GM10248 (cell line): ENCODE measurements at regions not wholly inside any gene's neighbourhood (a gene's known extent, or its start where the extent isn't known, plus 50 kb on each side); places are given as distances from the start of the nearest gene placed in this dataset.

Source experiments
- CTCF ChIA-PET: fragments of 300-600 bp; sonication (Branson Sonifier 250); formaldehyde crosslinking; extraction: SDS; loops from one replicate; lab custom pipeline; 2021; ENCODE audit warnings: antibody characterized with exemption; lab: Yijun Ruan, JAX
- POLR2A ChIA-PET: fragments of 350-650 bp; sonication (Branson Sonifier 250); formaldehyde crosslinking; extraction: SDS; loops from one replicate; lab custom pipeline; 2020; ENCODE audit warnings: antibody characterized with exemption; lab: Yijun Ruan, JAX
- DNase-seq: peaks from one replicate; pipeline ENCODE4 v3.0.0; 2012; ENCODE audit errors: extremely low spot score
- CTCF ChIP-seq: IDR thresholded peaks from 2 replicates; pipeline ENCODE4 v1.5.1; 2012; ENCODE audit warnings: mild to moderate bottlenecking, low read depth; ENCODE audit errors: extremely low read depth, missing control alignments, control extremely low read depth

GRCh38 chr2:128425216-128425615 lies 106.5 kb upstream of the HS6ST1 start:
- ChIA-PET POLR2A (no interaction called here), CTCF (interaction anchor here (1.9 kb wide), 1 partner anchor 9 kb away, joined by 4 read pairs; no protein-coding TSS in a partner anchor)
- TF ChIP-seq CTCF: no peak
- no peak for DNase-seq

- no peak for TF ChIP-seq CTCF
- no peak for DNase-seq
- POLR2A ChIA-PET: no interaction called here
- CTCF ChIA-PET: interaction anchor here (1.9 kb wide), 1 partner anchor 9 kb away, joined by 4 read pairs; no protein-coding TSS in a partner anchor
Measured at GRCh38 chr2:128425731-128426620, 107.3 kb upstream of the HS6ST1 start.

- CTCF ChIA-PET: interaction anchor here (1.1 to 1.3 kb wide), 3 partner anchors 13 to 60 kb away, joined by 3 to 4 read pairs (median 3); no protein-coding TSS in a partner anchor
- TF ChIP-seq CTCF: no peak
- no peak for DNase-seq
- POLR2A ChIA-PET: no interaction called here
Measured at GRCh38 chr2:128427413-128427755, 108.7 kb upstream of the HS6ST1 start.

GRCh38 chr2:128428415-128428814 lies 109.7 kb upstream of the HS6ST1 start:
- no peak for TF ChIP-seq CTCF
- ChIA-PET POLR2A (no interaction called here), CTCF (interaction anchor here (1.1 kb wide), 1 partner anchor 59 kb away, joined by 3 read pairs; no protein-coding TSS in a partner anchor)
- DNase-seq: no peak

GRCh38 chr2:128432423-128432822 lies 113.8 kb upstream of the HS6ST1 start:
- ChIA-PET POLR2A (interaction anchor here (0.7 kb wide), 1 partner anchor 38 kb away, joined by 4 read pairs; no protein-coding TSS in a partner anchor), CTCF (no interaction called here)
- no peak for TF ChIP-seq CTCF
- no peak for DNase-seq

- CTCF ChIA-PET: no interaction called here
- TF ChIP-seq CTCF: no peak
- no peak for DNase-seq
- POLR2A ChIA-PET: no interaction called here
Measured at GRCh38 chr2:128433911-128434550, 115.4 kb upstream of the HS6ST1 start.
